ENCODE measurements at regions not wholly inside any gene's neighbourhood (a gene's known extent, or its start where the extent isn't known, plus 50 kb on each side); places are given as distances from the start of the nearest gene placed in this dataset.
A peak's percentile ranks its signal among the peaks of the same experiment; 100 is the strongest.
"Not testable (repeated sequence)": the region's sequence is repeated elsewhere in the genome, so short reads cannot be mapped to it uniquely, and the experiment has no call there.

GRCh38 chr2:111365986-111366640 is 245.4 kb downstream of the BCL2L11 start:
- not testable (repeated sequence) for DNase-seq (ENCODE audit: low spot score)

- DNase-seq (ENCODE audit: low spot score) = not testable (repeated sequence)
These were observed 245.9 kb downstream of the BCL2L11 start for GRCh38 chr2:111366641-111367029.

- not testable (repeated sequence) for DNase-seq (ENCODE audit: low spot score)
These were observed 246.4 kb downstream of the BCL2L11 start for GRCh38 chr2:111367080-111367479.

- not testable (repeated sequence) for DNase-seq (ENCODE audit: low spot score)
These were observed 247.2 kb downstream of the BCL2L11 start for GRCh38 chr2:111367871-111368270.

- DNase-seq (ENCODE audit: low spot score) = not testable (repeated sequence)
These were observed 247.6 kb downstream of the BCL2L11 start for GRCh38 chr2:111368288-111368687.

- DNase-seq (ENCODE audit: low spot score) = not testable (repeated sequence)
These were observed 252.3 kb downstream of the BCL2L11 start for GRCh38 chr2:111373060-111373459.

- not testable (repeated sequence) for DNase-seq (ENCODE audit: low spot score)
These were observed 253.3 kb downstream of the BCL2L11 start for GRCh38 chr2:111373989-111374388.

- not testable (repeated sequence) for DNase-seq (ENCODE audit: low spot score)
These were observed 254.0 kb downstream of the BCL2L11 start for GRCh38 chr2:111374734-111375133.

GRCh38 chr2:111375320-111375883 is 254.7 kb downstream of the BCL2L11 start:
- not testable (repeated sequence) for DNase-seq (ENCODE audit: low spot score)

GRCh38 chr2:111376272-111376970 is 255.7 kb downstream of the BCL2L11 start:
- DNase-seq (ENCODE audit: low spot score) = not testable (repeated sequence)

- not testable (repeated sequence) for DNase-seq (ENCODE audit: low spot score)
These were observed 256.2 kb downstream of the BCL2L11 start for GRCh38 chr2:111376971-111377352.

- DNase-seq (ENCODE audit: low spot score) = not testable (repeated sequence)
These were observed 256.8 kb downstream of the BCL2L11 start for GRCh38 chr2:111377386-111377959.

- DNase-seq (ENCODE audit: low spot score) = not testable (repeated sequence)
These were observed 257.6 kb downstream of the BCL2L11 start for GRCh38 chr2:111378348-111378747.

GRCh38 chr2:111380733-111381439 is 260.2 kb downstream of the BCL2L11 start:
- not testable (repeated sequence) for DNase-seq (ENCODE audit: low spot score)

GRCh38 chr2:111381530-111382306 is 261.0 kb downstream of the BCL2L11 start:
- DNase-seq (ENCODE audit: low spot score) = not testable (repeated sequence)

GRCh38 chr2:111382507-111382906 is 261.8 kb downstream of the BCL2L11 start:
- not testable (repeated sequence) for DNase-seq (ENCODE audit: low spot score)

- DNase-seq (ENCODE audit: low spot score) = not testable (repeated sequence)
These were observed 262.6 kb downstream of the BCL2L11 start for GRCh38 chr2:111383311-111383710.

GRCh38 chr2:111385226-111385957 is 264.7 kb downstream of the BCL2L11 start:
- not testable (repeated sequence) for DNase-seq (ENCODE audit: low spot score)

GRCh38 chr2:111390605-111391004 is 269.9 kb downstream of the BCL2L11 start:
- not testable (repeated sequence) for DNase-seq (ENCODE audit: low spot score)

GRCh38 chr2:111395350-111396128 is 274.8 kb downstream of the BCL2L11 start:
- DNase-seq (ENCODE audit: low spot score) = peak; percentile 19

Data from activated CD4-positive, alpha-beta T cell treated with anti-CD3 and anti-CD28 coated beads, Interleukin-2, Interleukin-4, amounts not matched to agents 100 ng/mL and 50 ng/mL, durations not matched to agents 16 hours and 8 hours (primary cell).